GM23338 (cell line): ENCODE measurements at regions not wholly inside any gene's neighbourhood (a gene's known extent, or its start where the extent isn't known, plus 50 kb on each side); places are given as distances from the start of the nearest gene placed in this dataset.

ENCODE experiments used
- ATAC-seq: fragments of 200-7000 bp; cut with Tn5 transposase; 3 replicates; pipeline ENCODE4 v1.9.1; 2020
- DNase-seq: peaks from one replicate; pipeline ENCODE4 v3.0.0-alpha.2; 2015; ENCODE audit warnings: low spot score
- H2AFZ ChIP-seq: fragments of 200-600 bp; sonication (generic); 2 replicates; pipeline ENCODE4 v1.8.0; 2016; ENCODE audit warnings: antibody characterized with exemption, mild to moderate bottlenecking, moderate library complexity
- H3F3A ChIP-seq: fragments of 200-600 bp; sonication (generic); replicated peaks from 2 replicates; pipeline ENCODE4 v1.8.0; 2017; ENCODE audit warnings: antibody characterized with exemption, mixed run types, low read depth
- H3K27ac ChIP-seq: fragments of 200-600 bp; sonication (generic); 2 replicates; pipeline ENCODE4 v1.6.1; 2016; ENCODE audit warnings: low read depth
- H3K27me3 ChIP-seq: fragments of 200-600 bp; sonication (generic); 2 replicates; pipeline ENCODE4 v1.8.0; 2016; ENCODE audit warnings: mild to moderate bottlenecking, mixed run types, moderate library complexity; ENCODE audit not compliant: insufficient read depth
- H3K36me3 ChIP-seq: fragments of 200-600 bp; sonication (generic); 2 replicates; pipeline ENCODE4 v1.8.0; 2016; ENCODE audit warnings: mild to moderate bottlenecking; ENCODE audit not compliant: insufficient read depth
- H3K4me1 ChIP-seq: fragments of 200-600 bp; sonication (generic); 2 replicates; pipeline ENCODE4 v1.8.0; 2016; ENCODE audit warnings: mild to moderate bottlenecking, moderate library complexity; ENCODE audit not compliant: insufficient read depth
- H3K4me2 ChIP-seq: fragments of 200-600 bp; sonication (generic); 2 replicates; pipeline ENCODE4 v1.7.1; 2017; ENCODE audit warnings: mixed run types
- H3K4me3 ChIP-seq: fragments of 200-600 bp; sonication (generic); 2 replicates; pipeline ENCODE4 v1.6.1; 2016; ENCODE audit warnings: mixed run types
- H3K79me2 ChIP-seq: fragments of 200-600 bp; sonication (generic); replicated peaks from 2 replicates; pipeline ENCODE4 v1.8.0; 2017; ENCODE audit warnings: mild to moderate bottlenecking; ENCODE audit not compliant: insufficient read depth
- H3K9me2 ChIP-seq: fragments of 200-600 bp; sonication (generic); 2 replicates; pipeline ENCODE4 v1.8.0; 2017; ENCODE audit not compliant: insufficient read depth
- H4K20me1 ChIP-seq: fragments of 200-600 bp; sonication (generic); replicated peaks from 2 replicates; pipeline ENCODE4 v1.8.0; 2017; ENCODE audit warnings: mild to moderate bottlenecking; ENCODE audit not compliant: insufficient read depth
- H3K27ac Mint-ChIP-seq: 2 replicates; pipeline ENCODE4 v1.8.0; 2020; ENCODE audit warnings: inconsistent platforms, mild to moderate bottlenecking, moderate library complexity, mixed read lengths
- H3K27me3 Mint-ChIP-seq: 3 replicates; pipeline ENCODE4 v1.8.0; 2022; ENCODE audit warnings: low read depth, mild to moderate bottlenecking, moderate library complexity, mixed read lengths, inconsistent platforms; ENCODE audit not compliant: insufficient read depth, poor library complexity
- H3K36me3 Mint-ChIP-seq: 3 replicates; pipeline ENCODE4 v1.8.0; 2021; ENCODE audit warnings: low read depth, mild to moderate bottlenecking, inconsistent platforms, moderate library complexity, mixed read lengths
- H3K4me1 Mint-ChIP-seq: 3 replicates; pipeline ENCODE4 v1.8.0; 2020; ENCODE audit warnings: mild to moderate bottlenecking, inconsistent platforms, mixed read lengths
- H3K4me3 Mint-ChIP-seq: 3 replicates; pipeline ENCODE4 v1.8.0; 2021; ENCODE audit warnings: moderate library complexity, mild to moderate bottlenecking, inconsistent platforms, mixed read lengths
- H3K9me3 Mint-ChIP-seq: 3 replicates; pipeline ENCODE4 v1.8.0; 2020; ENCODE audit warnings: moderate library complexity, mild to moderate bottlenecking, inconsistent platforms, mixed read lengths
- CREB1 ChIP-seq: fragments of 250-450 bp; sonication (Bioruptor Pico); IDR thresholded peaks from 2 replicates; pipeline ENCODE4 v1.5.0; 2020; ENCODE audit warnings: low read depth, mild to moderate bottlenecking, moderate library complexity
- EZH2 ChIP-seq: fragments of 200-600 bp; sonication (generic); IDR thresholded peaks from one replicate; pipeline ENCODE4 v1.8.0; 2017; ENCODE audit warnings: antibody characterized with exemption, mild to moderate bottlenecking, low read depth; ENCODE audit not compliant: unreplicated experiment
- EZH2phosphoT487 ChIP-seq: fragments of 200-600 bp; sonication (generic); IDR thresholded peaks from one replicate; pipeline ENCODE4 v1.8.1; 2018; ENCODE audit warnings: antibody characterized with exemption; ENCODE audit not compliant: unreplicated experiment
- JUNB ChIP-seq: IDR thresholded peaks from one replicate; pipeline ENCODE4 v1.6.1; 2016; ENCODE audit warnings: antibody characterized with exemption; ENCODE audit not compliant: unreplicated experiment
- NANOG ChIP-seq: IDR thresholded peaks from 2 replicates; pipeline ENCODE4 v1.6.1; 2016; ENCODE audit warnings: antibody characterized with exemption, borderline replicate concordance
- POLR2AphosphoS5 ChIP-seq: IDR thresholded peaks from 2 replicates; pipeline ENCODE4 v1.6.1; 2016; ENCODE audit warnings: antibody characterized with exemption, low read depth
- STAT1 ChIP-seq: IDR thresholded peaks from one replicate; pipeline ENCODE4 v1.6.1; 2016; ENCODE audit warnings: antibody characterized with exemption; ENCODE audit not compliant: unreplicated experiment
- ZNF114 ChIP-seq: fragments of 250-450 bp; sonication (Bioruptor Pico); IDR thresholded peaks from 2 replicates; pipeline ENCODE4 v1.5.0; 2020; ENCODE audit warnings: mild to moderate bottlenecking, moderate library complexity
- ZNF331 ChIP-seq: fragments of 250-450 bp; sonication (Bioruptor Pico); IDR thresholded peaks from 2 replicates; pipeline ENCODE4 v1.5.0; 2020; ENCODE audit warnings: low read depth, mild to moderate bottlenecking, moderate library complexity
- TF ChIP-seq, protein P1 (sequence below): fragments of 250-450 bp; sonication (Bioruptor Pico); IDR thresholded peaks from 2 replicates; pipeline ENCODE4 v1.5.0; 2020; ENCODE audit warnings: mild to moderate bottlenecking, moderate library complexity
- TF ChIP-seq, protein P2 (sequence below): IDR thresholded peaks from one replicate; pipeline ENCODE4 v1.6.1; 2018; ENCODE audit warnings: antibody characterized with exemption; ENCODE audit not compliant: unreplicated experiment
- TF ChIP-seq, protein P3 (sequence below): IDR thresholded peaks from 2 replicates; pipeline ENCODE4 v1.6.1; 2016; ENCODE audit warnings: antibody characterized with exemption
- TF ChIP-seq, protein P4 (sequence below), 2 experiments: fragments of 200-600 bp in 1 of 2; sonication (generic) in 1 of 2; conservative IDR thresholded peaks; 2 replicates each; pipeline versions ENCODE4 v1.5.1 to v1.6.1; 2016 to 2017; ENCODE audit warnings: antibody characterized with exemption in 2 of 2, low read depth in 2 of 2, mild to moderate bottlenecking in 2 of 2, moderate library complexity in 1 of 2

DNA sequence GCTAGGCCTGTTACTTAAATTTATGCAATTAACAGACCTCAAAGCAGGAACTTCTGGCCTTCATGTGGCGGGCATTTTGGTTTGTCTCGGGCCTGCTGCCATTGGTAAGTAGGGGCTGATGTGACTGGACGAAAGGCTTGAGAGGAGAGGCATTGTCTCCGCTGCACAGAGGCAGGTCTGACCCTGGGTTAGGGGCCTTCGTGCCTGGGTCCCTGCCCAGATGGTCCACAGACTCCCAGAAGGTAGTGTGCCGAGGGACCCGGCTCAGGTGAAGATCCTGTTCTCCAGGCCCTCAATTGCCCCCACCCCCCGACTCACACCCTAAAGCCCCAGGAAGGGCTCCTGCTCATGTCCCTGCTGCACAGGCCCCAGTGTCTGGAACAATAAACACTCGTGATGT lies 764.9 kb downstream of the TMEM182 start:
- Histone ChIP-seq H3K79me2 (no peaks in the 10 kb centered on the region), H4K20me1 (no peaks in the 10 kb centered on the region), H2AFZ (no peak overlapping the region), H3K9me2 (0 out of 2 replicates have a peak, but pooled peaks cover 11% of the 10 kb centered on the region), H3K36me3 (no peaks in the 10 kb centered on the region), H3K4me3 (no peak overlapping the region), H3F3A (no peaks in the 10 kb centered on the region), H3K27ac (no peak overlapping the region), H3K27me3 (no peaks in the 10 kb centered on the region), H3K4me1 (no peaks in the 10 kb centered on the region), H3K4me2 (no peak overlapping the region)
- H3K36me3 Mint-ChIP-seq: 0 out of 3 replicates have a peak, but pooled peaks cover under 1% of the 10 kb centered on the region
- DNase-seq (no peak), ATAC-seq (no peak)
- no peaks in the 10 kb centered on the region for H3K9me3 Mint-ChIP-seq
- no peaks in the 10 kb centered on the region for H3K27me3 Mint-ChIP-seq
- no peak overlapping the region for H3K27ac Mint-ChIP-seq
- TF ChIP-seq ZNF114 (CRISPR knock-in tag): no peak
- TF ChIP-seq ZNF331: no peak
- TF ChIP-seq NANOG: no peak
- no peak for TF ChIP-seq EZH2
- no peak for TF ChIP-seq EZH2phosphoT487
- TF ChIP-seq, protein P1, sequence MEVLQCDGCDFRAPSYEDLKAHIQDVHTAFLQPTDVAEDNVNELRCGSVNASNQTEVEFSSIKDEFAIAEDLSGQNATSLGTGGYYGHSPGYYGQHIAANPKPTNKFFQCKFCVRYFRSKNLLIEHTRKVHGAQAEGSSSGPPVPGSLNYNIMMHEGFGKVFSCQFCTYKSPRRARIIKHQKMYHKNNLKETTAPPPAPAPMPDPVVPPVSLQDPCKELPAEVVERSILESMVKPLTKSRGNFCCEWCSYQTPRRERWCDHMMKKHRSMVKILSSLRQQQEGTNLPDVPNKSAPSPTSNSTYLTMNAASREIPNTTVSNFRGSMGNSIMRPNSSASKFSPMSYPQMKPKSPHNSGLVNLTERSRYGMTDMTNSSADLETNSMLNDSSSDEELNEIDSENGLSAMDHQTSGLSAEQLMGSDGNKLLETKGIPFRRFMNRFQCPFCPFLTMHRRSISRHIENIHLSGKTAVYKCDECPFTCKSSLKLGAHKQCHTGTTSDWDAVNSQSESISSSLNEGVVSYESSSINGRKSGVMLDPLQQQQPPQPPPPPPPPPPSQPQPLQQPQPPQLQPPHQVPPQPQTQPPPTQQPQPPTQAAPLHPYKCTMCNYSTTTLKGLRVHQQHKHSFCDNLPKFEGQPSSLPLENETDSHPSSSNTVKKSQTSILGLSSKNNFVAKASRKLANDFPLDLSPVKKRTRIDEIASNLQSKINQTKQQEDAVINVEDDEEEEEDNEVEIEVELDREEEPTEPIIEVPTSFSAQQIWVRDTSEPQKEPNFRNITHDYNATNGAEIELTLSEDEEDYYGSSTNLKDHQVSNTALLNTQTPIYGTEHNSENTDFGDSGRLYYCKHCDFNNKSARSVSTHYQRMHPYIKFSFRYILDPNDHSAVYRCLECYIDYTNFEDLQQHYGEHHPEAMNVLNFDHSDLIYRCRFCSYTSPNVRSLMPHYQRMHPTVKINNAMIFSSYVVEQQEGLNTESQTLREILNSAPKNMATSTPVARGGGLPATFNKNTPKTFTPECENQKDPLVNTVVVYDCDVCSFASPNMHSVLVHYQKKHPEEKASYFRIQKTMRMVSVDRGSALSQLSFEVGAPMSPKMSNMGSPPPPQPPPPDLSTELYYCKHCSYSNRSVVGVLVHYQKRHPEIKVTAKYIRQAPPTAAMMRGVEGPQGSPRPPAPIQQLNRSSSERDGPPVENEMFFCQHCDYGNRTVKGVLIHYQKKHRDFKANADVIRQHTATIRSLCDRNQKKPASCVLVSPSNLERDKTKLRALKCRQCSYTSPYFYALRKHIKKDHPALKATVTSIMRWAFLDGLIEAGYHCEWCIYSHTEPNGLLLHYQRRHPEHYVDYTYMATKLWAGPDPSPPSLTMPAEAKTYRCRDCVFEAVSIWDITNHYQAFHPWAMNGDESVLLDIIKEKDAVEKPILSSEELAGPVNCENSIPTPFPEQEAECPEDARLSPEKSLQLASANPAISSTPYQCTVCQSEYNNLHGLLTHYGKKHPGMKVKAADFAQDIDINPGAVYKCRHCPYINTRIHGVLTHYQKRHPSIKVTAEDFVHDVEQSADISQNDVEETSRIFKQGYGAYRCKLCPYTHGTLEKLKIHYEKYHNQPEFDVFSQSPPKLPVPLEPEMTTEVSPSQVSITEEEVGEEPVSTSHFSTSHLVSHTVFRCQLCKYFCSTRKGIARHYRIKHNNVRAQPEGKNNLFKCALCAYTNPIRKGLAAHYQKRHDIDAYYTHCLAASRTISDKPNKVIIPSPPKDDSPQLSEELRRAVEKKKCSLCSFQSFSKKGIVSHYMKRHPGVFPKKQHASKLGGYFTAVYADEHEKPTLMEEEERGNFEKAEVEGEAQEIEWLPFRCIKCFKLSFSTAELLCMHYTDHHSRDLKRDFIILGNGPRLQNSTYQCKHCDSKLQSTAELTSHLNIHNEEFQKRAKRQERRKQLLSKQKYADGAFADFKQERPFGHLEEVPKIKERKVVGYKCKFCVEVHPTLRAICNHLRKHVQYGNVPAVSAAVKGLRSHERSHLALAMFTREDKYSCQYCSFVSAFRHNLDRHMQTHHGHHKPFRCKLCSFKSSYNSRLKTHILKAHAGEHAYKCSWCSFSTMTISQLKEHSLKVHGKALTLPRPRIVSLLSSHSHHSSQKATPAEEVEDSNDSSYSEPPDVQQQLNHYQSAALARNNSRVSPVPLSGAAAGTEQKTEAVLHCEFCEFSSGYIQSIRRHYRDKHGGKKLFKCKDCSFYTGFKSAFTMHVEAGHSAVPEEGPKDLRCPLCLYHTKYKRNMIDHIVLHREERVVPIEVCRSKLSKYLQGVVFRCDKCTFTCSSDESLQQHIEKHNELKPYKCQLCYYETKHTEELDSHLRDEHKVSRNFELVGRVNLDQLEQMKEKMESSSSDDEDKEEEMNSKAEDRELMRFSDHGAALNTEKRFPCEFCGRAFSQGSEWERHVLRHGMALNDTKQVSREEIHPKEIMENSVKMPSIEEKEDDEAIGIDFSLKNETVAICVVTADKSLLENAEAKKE (CRISPR knock-in tag): no peak
- TF ChIP-seq STAT1: no peak
- TF ChIP-seq JUNB: no peak
- TF ChIP-seq, protein P2, sequence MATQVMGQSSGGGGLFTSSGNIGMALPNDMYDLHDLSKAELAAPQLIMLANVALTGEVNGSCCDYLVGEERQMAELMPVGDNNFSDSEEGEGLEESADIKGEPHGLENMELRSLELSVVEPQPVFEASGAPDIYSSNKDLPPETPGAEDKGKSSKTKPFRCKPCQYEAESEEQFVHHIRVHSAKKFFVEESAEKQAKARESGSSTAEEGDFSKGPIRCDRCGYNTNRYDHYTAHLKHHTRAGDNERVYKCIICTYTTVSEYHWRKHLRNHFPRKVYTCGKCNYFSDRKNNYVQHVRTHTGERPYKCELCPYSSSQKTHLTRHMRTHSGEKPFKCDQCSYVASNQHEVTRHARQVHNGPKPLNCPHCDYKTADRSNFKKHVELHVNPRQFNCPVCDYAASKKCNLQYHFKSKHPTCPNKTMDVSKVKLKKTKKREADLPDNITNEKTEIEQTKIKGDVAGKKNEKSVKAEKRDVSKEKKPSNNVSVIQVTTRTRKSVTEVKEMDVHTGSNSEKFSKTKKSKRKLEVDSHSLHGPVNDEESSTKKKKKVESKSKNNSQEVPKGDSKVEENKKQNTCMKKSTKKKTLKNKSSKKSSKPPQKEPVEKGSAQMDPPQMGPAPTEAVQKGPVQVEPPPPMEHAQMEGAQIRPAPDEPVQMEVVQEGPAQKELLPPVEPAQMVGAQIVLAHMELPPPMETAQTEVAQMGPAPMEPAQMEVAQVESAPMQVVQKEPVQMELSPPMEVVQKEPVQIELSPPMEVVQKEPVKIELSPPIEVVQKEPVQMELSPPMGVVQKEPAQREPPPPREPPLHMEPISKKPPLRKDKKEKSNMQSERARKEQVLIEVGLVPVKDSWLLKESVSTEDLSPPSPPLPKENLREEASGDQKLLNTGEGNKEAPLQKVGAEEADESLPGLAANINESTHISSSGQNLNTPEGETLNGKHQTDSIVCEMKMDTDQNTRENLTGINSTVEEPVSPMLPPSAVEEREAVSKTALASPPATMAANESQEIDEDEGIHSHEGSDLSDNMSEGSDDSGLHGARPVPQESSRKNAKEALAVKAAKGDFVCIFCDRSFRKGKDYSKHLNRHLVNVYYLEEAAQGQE: no peak
- TF ChIP-seq CREB1 (CRISPR knock-in tag): no peak
- TF ChIP-seq, protein P3, sequence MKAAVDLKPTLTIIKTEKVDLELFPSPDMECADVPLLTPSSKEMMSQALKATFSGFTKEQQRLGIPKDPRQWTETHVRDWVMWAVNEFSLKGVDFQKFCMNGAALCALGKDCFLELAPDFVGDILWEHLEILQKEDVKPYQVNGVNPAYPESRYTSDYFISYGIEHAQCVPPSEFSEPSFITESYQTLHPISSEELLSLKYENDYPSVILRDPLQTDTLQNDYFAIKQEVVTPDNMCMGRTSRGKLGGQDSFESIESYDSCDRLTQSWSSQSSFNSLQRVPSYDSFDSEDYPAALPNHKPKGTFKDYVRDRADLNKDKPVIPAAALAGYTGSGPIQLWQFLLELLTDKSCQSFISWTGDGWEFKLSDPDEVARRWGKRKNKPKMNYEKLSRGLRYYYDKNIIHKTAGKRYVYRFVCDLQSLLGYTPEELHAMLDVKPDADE: no peak
- TF ChIP-seq, protein P4, sequence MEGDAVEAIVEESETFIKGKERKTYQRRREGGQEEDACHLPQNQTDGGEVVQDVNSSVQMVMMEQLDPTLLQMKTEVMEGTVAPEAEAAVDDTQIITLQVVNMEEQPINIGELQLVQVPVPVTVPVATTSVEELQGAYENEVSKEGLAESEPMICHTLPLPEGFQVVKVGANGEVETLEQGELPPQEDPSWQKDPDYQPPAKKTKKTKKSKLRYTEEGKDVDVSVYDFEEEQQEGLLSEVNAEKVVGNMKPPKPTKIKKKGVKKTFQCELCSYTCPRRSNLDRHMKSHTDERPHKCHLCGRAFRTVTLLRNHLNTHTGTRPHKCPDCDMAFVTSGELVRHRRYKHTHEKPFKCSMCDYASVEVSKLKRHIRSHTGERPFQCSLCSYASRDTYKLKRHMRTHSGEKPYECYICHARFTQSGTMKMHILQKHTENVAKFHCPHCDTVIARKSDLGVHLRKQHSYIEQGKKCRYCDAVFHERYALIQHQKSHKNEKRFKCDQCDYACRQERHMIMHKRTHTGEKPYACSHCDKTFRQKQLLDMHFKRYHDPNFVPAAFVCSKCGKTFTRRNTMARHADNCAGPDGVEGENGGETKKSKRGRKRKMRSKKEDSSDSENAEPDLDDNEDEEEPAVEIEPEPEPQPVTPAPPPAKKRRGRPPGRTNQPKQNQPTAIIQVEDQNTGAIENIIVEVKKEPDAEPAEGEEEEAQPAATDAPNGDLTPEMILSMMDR (conservative IDR thresholded peaks at IDR 0.05; ENCODE audit: low read depth in 2 of 2): no peak
- no peak for TF ChIP-seq POLR2AphosphoS5
- peaks cover 3% of the 10 kb centered on the region; the same call in 1 of the 3 replicates for H3K4me1 Mint-ChIP-seq
- no peak overlapping the region for H3K4me3 Mint-ChIP-seq
